A673 (cell line): ENCODE measurements at regions not wholly inside any gene's neighbourhood (a gene's known extent, or its start where the extent isn't known, plus 50 kb on each side); places are given as distances from the start of the nearest gene placed in this dataset.
A peak's percentile ranks its signal among the peaks of the same experiment; 100 is the strongest.

Experiments used
- BruUV-seq: library from RNA; stranded (reverse); fragments of 400-500 nt; replicated peaks from 2 replicates; lab custom pipeline; 2021; lab: Mats Ljungman, UMichigan
- CTCF ChIA-PET: fragments of 300-600 bp; sonication (Branson Sonifier 250); formaldehyde crosslinking; loops from one replicate; lab custom pipeline; 2022; ENCODE audit warnings: antibody characterized with exemption; lab: Charles Lee
- POLR2A ChIA-PET: fragments of 300-600 bp; sonication (Branson Sonifier 250); formaldehyde crosslinking; loops from one replicate; lab custom pipeline; 2022; ENCODE audit warnings: antibody characterized with exemption; ENCODE audit not compliant: low non-redundant PET; lab: Charles Lee
- DNase-seq: peaks from one replicate; pipeline ENCODE4 v3.0.0-alpha.2; 2015; ENCODE audit warnings: low spot score
- H3K27ac ChIP-seq: fragments of 200-600 bp; sonication (generic); 2 replicates; pipeline ENCODE4 v1.5.1; 2016; ENCODE audit warnings: mixed run types, low read depth, mild to moderate bottlenecking, mixed read lengths, antibody characterized with exemption, low read length; ENCODE audit not compliant: poor library complexity, severe bottlenecking
- H3K27me3 ChIP-seq: fragments of 200-600 bp; sonication (generic); replicated peaks from 2 replicates; pipeline ENCODE4 v1.6.1; 2017; ENCODE audit warnings: mixed run types, low read depth, mild to moderate bottlenecking, mixed read lengths, antibody characterized with exemption, low read length; ENCODE audit not compliant: insufficient read depth, poor library complexity
- H3K36me3 ChIP-seq: fragments of 200-600 bp; sonication (generic); 2 replicates; pipeline ENCODE4 v1.6.1; 2016; ENCODE audit warnings: mixed run types, mild to moderate bottlenecking, mixed read lengths, antibody characterized with exemption, low read length; ENCODE audit not compliant: insufficient read depth, poor library complexity, severe bottlenecking
- H3K4me1 ChIP-seq: fragments of 200-600 bp; sonication (generic); 2 replicates; pipeline ENCODE4 v1.6.1; 2017; ENCODE audit warnings: mixed run types, mild to moderate bottlenecking, mixed read lengths, antibody characterized with exemption, low read length; ENCODE audit not compliant: insufficient read depth, poor library complexity, severe bottlenecking
- H3K4me3 ChIP-seq: fragments of 200-600 bp; sonication (generic); 2 replicates; pipeline ENCODE4 v1.5.1; 2016; ENCODE audit warnings: low read depth, mixed run types, mild to moderate bottlenecking, mixed read lengths, low read length; ENCODE audit not compliant: poor library complexity, severe bottlenecking
- H3K9me3 ChIP-seq: fragments of 200-600 bp; sonication (generic); 2 replicates; pipeline ENCODE4 v1.6.1; 2016; ENCODE audit warnings: mixed run types, low read depth, mild to moderate bottlenecking, mixed read lengths, antibody characterized with exemption, low read length; ENCODE audit not compliant: poor library complexity, severe bottlenecking
- EZH2 ChIP-seq: fragments of 200-600 bp; sonication (generic); IDR thresholded peaks from 2 replicates; pipeline ENCODE4 v1.6.1; 2017; ENCODE audit warnings: borderline replicate concordance, low read depth, mild to moderate bottlenecking, mixed read lengths, antibody characterized with exemption, low read length; ENCODE audit not compliant: poor library complexity, severe bottlenecking
- intact Hi-C: fragments of 100-400 bp; cut with micrococcal nuclease; formaldehyde crosslinking; loops from one replicate; pipeline ENCODE4 v1.10.0; 2022; ENCODE audit not compliant: unreplicated experiment
- TF ChIP-seq, protein P1 (sequence below): fragments of 300-800, 200-600 bp; sonication (generic); conservative IDR thresholded peaks from 2 replicates; pipeline ENCODE4 v1.5.1; 2017; ENCODE audit warnings: low read depth, mild to moderate bottlenecking, antibody characterized with exemption, low read length, moderate library complexity, mixed read lengths

DNA sequence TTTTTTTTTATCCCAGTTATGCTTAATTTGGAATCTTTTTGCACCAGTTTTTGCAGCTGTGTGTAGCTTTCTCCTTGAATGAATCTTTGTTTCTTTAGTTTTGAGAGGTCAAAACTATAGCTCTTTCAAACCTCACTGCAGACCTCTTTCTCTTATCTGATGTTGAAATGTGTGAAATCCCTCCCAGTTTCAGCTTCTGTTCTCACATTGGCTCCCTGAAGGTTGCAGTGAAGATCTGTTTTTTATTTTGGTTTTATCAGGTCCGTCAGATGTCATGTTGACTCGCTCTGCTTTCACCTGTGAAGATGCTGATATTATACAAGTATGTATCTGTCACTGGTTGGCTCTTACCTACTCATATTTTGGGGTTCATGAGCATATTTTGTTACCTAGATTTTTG lies 372.0 kb downstream of the RFC3 start:
- POLR2A ChIA-PET = no interaction called here
- DNase-seq = no peak
- Histone ChIP-seq H3K9me3 (no peaks in the 10 kb centered on the region), H3K27ac (no peak overlapping the region), H3K4me1 (no peaks in the 10 kb centered on the region), H3K27me3 (no peaks in the 10 kb centered on the region), H3K4me3 (no peak overlapping the region), H3K36me3 (no peaks in the 10 kb centered on the region)
- intact Hi-C loops = no loop called here
- CTCF ChIA-PET = no interaction called here
- no TSS peak for BruUV-seq
- TF ChIP-seq, protein P1, sequence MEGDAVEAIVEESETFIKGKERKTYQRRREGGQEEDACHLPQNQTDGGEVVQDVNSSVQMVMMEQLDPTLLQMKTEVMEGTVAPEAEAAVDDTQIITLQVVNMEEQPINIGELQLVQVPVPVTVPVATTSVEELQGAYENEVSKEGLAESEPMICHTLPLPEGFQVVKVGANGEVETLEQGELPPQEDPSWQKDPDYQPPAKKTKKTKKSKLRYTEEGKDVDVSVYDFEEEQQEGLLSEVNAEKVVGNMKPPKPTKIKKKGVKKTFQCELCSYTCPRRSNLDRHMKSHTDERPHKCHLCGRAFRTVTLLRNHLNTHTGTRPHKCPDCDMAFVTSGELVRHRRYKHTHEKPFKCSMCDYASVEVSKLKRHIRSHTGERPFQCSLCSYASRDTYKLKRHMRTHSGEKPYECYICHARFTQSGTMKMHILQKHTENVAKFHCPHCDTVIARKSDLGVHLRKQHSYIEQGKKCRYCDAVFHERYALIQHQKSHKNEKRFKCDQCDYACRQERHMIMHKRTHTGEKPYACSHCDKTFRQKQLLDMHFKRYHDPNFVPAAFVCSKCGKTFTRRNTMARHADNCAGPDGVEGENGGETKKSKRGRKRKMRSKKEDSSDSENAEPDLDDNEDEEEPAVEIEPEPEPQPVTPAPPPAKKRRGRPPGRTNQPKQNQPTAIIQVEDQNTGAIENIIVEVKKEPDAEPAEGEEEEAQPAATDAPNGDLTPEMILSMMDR = no peak
- TF ChIP-seq EZH2 = no peak

DNA sequence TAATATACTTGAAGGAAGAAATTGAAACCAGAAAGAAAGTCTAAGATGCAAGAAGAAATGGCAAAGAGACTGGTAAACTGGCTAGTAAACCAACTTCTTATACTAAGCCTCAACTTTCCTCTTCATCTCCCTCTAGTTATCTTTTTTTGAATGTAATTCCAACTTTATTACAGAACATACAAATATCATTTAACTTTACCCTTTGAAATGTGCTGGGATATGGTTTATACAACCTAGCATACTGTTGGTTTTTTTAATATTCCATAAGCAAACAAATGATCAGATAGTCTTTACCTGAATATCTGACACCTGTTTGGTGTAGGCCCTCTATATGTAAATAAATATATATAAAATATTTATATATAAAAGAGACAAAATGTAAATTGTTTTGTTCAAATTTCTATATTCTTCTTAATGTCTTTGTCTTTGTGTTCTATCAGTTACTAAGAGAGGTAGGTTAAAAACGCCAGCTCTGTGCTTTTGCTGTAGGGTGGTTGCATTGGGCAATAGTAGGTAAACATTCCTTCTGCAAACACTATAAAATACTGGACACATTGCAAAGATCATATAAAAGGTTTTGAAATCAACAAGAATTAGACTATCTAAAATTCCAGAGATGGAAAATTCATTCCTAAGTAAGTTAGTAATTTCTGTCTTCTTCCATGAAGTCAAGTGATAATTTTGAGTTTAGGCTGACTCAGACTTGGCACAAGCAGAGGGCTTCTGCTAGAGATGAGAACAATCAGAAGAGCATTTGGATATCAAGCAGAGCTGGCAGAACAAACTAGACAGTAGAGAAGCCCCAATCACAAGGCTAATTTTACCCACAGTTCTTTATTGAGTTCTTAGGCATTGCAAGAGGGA lies 383.3 kb downstream of the RFC3 start:
- ChIA-PET POLR2A (interaction anchor here (0.6 kb wide), 1 partner anchor 334 kb away, joined by 3 read pairs; no protein-coding TSS in a partner anchor), CTCF (no interaction called here)
- no TSS peak for BruUV-seq
- no peaks in the 10 kb centered on the region for H3K27me3 ChIP-seq
- no peak overlapping the region for H3K27ac ChIP-seq
- no peaks in the 10 kb centered on the region for H3K9me3 ChIP-seq
- TF ChIP-seq EZH2 = no peak
- H3K36me3 ChIP-seq = no peaks in the 10 kb centered on the region
- no peaks in the 10 kb centered on the region for H3K4me1 ChIP-seq
- H3K4me3 ChIP-seq = no peak overlapping the region
- intact Hi-C loops = no loop called here
- DNase-seq = no peak

DNA sequence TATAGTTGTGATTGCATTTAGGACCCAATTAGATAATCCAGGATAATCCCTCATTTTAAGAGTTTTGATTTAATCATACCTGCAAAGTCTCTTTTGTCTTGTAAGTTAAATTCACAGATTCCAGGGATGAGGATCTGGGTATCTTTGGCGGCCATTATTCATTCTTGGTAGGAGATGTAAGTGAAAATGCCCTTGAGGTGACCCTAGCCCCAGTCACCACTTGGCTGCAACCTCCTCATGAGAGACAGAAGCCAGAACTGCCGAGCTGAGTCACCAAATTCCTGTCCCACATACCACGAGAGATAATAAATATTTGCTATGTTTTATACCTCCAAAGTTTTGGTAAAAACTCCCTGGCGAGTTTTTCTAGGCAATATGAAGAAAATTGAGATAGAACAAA lies 389.4 kb downstream of the RFC3 start:
- intact Hi-C loops = no loop called here
- H3K9me3 ChIP-seq = no peaks in the 10 kb centered on the region
- no peak overlapping the region for H3K4me3 ChIP-seq
- ChIA-PET CTCF (no interaction called here), POLR2A (no interaction called here)
- no TSS peak for BruUV-seq
- no peaks in the 10 kb centered on the region for H3K27me3 ChIP-seq
- DNase-seq = peak; percentile 2
- H3K27ac ChIP-seq = no peak overlapping the region
- H3K4me1 ChIP-seq = no peaks in the 10 kb centered on the region
- no peaks in the 10 kb centered on the region for H3K36me3 ChIP-seq
- TF ChIP-seq, protein P1 = no peak
- no peak for TF ChIP-seq EZH2
